HEK293 (cell line): ENCODE measurements at regions not wholly inside any gene's neighbourhood (a gene's known extent, or its start where the extent isn't known, plus 50 kb on each side); places are given as distances from the start of the nearest gene placed in this dataset.

Source experiments
- MEIS1 ChIP-seq: sonication (generic); formaldehyde crosslinking; IDR thresholded peaks from 2 replicates; pipeline ENCODE4 v1.8.1; 2022; ENCODE audit warnings: missing genetic modification reagents, mild to moderate bottlenecking, borderline replicate concordance
- PRDM4 ChIP-seq: fragments of 450-650 bp; formaldehyde crosslinking; IDR thresholded peaks from 2 replicates; pipeline ENCODE4 v1.5.1; 2017; ENCODE audit warnings: missing biosample characterization, missing genetic modification characterization
- REST ChIP-seq: fragments of 450-650 bp; formaldehyde crosslinking; IDR thresholded peaks from 2 replicates; pipeline ENCODE4 v1.5.1; 2016; ENCODE audit warnings: missing biosample characterization, missing genetic modification characterization
- SETDB1 ChIP-seq: IDR thresholded peaks from one replicate; pipeline ENCODE4 v1.6.1; 2017; ENCODE audit warnings: mild to moderate bottlenecking, low read length, moderate library complexity, mixed read lengths; ENCODE audit not compliant: insufficient read length
- ZBTB21 ChIP-seq: fragments of 450-650 bp; formaldehyde crosslinking; IDR thresholded peaks from 2 replicates; pipeline ENCODE4 v1.5.1; 2017; ENCODE audit warnings: missing biosample characterization, missing genetic modification characterization
- ZNF184 ChIP-seq: fragments of 450-650 bp; IDR thresholded peaks from 2 replicates; pipeline ENCODE4 v1.5.1; 2018; ENCODE audit warnings: missing biosample characterization, mild to moderate bottlenecking, missing genetic modification characterization
- ZNF501 ChIP-seq: fragments of 450-650 bp; formaldehyde crosslinking; IDR thresholded peaks from 2 replicates; pipeline ENCODE4 v1.5.1; 2016; ENCODE audit warnings: missing biosample characterization, missing genetic modification characterization
- TF ChIP-seq, protein P1 (sequence below): fragments of 450-650 bp; formaldehyde crosslinking; IDR thresholded peaks from 2 replicates; pipeline ENCODE4 v1.5.1; 2016; ENCODE audit warnings: missing biosample characterization, missing genetic modification characterization
- TF ChIP-seq, protein P2 (sequence below): fragments of 450-650 bp; formaldehyde crosslinking; IDR thresholded peaks from 2 replicates; pipeline ENCODE4 v1.5.1; 2017; ENCODE audit warnings: missing biosample characterization, mild to moderate bottlenecking, missing genetic modification characterization, moderate library complexity

- TF ChIP-seq, protein P1, sequence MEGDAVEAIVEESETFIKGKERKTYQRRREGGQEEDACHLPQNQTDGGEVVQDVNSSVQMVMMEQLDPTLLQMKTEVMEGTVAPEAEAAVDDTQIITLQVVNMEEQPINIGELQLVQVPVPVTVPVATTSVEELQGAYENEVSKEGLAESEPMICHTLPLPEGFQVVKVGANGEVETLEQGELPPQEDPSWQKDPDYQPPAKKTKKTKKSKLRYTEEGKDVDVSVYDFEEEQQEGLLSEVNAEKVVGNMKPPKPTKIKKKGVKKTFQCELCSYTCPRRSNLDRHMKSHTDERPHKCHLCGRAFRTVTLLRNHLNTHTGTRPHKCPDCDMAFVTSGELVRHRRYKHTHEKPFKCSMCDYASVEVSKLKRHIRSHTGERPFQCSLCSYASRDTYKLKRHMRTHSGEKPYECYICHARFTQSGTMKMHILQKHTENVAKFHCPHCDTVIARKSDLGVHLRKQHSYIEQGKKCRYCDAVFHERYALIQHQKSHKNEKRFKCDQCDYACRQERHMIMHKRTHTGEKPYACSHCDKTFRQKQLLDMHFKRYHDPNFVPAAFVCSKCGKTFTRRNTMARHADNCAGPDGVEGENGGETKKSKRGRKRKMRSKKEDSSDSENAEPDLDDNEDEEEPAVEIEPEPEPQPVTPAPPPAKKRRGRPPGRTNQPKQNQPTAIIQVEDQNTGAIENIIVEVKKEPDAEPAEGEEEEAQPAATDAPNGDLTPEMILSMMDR (tag by site-specific recombination): no peak
- TF ChIP-seq, protein P2, sequence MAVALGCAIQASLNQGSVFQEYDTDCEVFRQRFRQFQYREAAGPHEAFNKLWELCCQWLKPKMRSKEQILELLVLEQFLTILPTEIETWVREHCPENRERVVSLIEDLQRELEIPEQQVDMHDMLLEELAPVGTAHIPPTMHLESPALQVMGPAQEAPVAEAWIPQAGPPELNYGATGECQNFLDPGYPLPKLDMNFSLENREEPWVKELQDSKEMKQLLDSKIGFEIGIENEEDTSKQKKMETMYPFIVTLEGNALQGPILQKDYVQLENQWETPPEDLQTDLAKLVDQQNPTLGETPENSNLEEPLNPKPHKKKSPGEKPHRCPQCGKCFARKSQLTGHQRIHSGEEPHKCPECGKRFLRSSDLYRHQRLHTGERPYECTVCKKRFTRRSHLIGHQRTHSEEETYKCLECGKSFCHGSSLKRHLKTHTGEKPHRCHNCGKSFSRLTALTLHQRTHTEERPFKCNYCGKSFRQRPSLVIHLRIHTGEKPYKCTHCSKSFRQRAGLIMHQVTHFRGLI: no peak
- TF ChIP-seq ZNF501 (tag by site-specific recombination): no peak
- TF ChIP-seq ZNF184 (tag by site-specific recombination): no peak
- no peak for TF ChIP-seq PRDM4 (tag by site-specific recombination)
- no peak for TF ChIP-seq ZBTB21 (tag by site-specific recombination)
- TF ChIP-seq REST (tag by site-specific recombination): no peak
- TF ChIP-seq MEIS1 (CRISPR knock-in tag): no peak
- no peak for TF ChIP-seq SETDB1
Observed at GRCh38 chr2:103520547-103520946, 758.7 kb downstream of the TMEM182 start.
